ENCODE measurements at regions not wholly inside any gene's neighbourhood (a gene's known extent, or its start where the extent isn't known, plus 50 kb on each side); places are given as distances from the start of the nearest gene placed in this dataset.

DNA sequence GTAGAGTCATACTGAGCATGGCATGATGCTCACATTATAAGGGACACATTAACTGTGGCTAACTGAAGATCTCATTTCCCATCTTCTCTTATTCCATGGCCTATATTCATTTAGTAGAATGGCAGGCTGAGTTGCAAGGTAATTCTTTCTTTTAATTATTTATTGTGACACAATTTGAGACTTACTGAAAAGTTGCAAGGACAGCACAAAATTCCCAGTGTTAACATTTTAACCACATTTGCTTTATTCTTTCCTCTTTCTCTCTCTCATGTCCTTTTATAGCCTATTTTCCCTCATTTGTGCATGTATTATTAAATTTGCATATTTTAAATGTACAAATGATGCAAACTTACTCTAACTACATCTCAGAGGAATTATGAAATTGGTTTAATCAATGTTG is 366.1 kb upstream of the RPS23 start:
- Histone ChIP-seq H3K4me1 (peaks cover 0 to 24% (median 6%) of the 10 kb centered on the region in 4 donors), H3K9me3 (no peaks in the 10 kb centered on the region), H3K27me3 (no peaks in the 10 kb centered on the region), H3K27ac (no peak overlapping the region), H3K36me3 (no peaks in the 10 kb centered on the region), H3K4me3 (no peak overlapping the region)
- TF ChIP-seq POLR2A (IDR thresholded peaks at IDR 0.05), result no peak
- no peak for TF ChIP-seq EP300 (IDR thresholded peaks at IDR 0.05)
- TF ChIP-seq, protein P1, sequence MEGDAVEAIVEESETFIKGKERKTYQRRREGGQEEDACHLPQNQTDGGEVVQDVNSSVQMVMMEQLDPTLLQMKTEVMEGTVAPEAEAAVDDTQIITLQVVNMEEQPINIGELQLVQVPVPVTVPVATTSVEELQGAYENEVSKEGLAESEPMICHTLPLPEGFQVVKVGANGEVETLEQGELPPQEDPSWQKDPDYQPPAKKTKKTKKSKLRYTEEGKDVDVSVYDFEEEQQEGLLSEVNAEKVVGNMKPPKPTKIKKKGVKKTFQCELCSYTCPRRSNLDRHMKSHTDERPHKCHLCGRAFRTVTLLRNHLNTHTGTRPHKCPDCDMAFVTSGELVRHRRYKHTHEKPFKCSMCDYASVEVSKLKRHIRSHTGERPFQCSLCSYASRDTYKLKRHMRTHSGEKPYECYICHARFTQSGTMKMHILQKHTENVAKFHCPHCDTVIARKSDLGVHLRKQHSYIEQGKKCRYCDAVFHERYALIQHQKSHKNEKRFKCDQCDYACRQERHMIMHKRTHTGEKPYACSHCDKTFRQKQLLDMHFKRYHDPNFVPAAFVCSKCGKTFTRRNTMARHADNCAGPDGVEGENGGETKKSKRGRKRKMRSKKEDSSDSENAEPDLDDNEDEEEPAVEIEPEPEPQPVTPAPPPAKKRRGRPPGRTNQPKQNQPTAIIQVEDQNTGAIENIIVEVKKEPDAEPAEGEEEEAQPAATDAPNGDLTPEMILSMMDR (IDR thresholded peaks at IDR 0.05), result no peak
- DNase-seq (ENCODE audit: low spot score in 2 of 2), result no peak

DNA sequence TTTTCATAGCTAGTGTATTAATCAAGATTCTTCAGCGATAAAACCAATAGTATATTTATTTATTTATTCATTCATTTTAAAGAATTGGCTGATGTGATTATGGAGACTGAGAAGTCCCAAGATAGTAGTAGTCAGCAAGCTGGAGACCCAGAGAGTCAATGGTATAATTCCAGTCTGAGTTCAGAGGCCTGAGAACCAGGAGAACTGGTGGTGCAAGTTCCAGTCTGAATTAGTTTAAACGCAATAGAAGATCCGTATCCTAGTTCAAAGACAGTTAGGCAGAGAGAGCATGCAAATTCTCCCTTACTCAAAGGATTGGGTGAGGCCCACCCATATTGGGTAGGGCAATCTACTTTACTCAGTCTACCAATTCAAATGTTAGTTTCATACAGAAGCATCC is 364.2 kb upstream of the RPS23 start:
- Histone ChIP-seq H3K4me3 (no peak overlapping the region), H3K4me1 (peaks cover 0 to 32% (median 9%) of the 10 kb centered on the region in 4 donors), H3K27ac (no peak overlapping the region), H3K27me3 (no peaks in the 10 kb centered on the region), H3K36me3 (no peaks in the 10 kb centered on the region), H3K9me3 (no peaks in the 10 kb centered on the region)
- DNase-seq (ENCODE audit: low spot score in 2 of 2), result no peak
- WGBS, 2 donors, result 95 to 97% methylated on average over 3 of the region's 3 CpGs
- TF ChIP-seq EP300 (IDR thresholded peaks at IDR 0.05), result no peak
- no peak for TF ChIP-seq POLR2A (IDR thresholded peaks at IDR 0.05)
- TF ChIP-seq, protein P1 (IDR thresholded peaks at IDR 0.05), result no peak

DNA sequence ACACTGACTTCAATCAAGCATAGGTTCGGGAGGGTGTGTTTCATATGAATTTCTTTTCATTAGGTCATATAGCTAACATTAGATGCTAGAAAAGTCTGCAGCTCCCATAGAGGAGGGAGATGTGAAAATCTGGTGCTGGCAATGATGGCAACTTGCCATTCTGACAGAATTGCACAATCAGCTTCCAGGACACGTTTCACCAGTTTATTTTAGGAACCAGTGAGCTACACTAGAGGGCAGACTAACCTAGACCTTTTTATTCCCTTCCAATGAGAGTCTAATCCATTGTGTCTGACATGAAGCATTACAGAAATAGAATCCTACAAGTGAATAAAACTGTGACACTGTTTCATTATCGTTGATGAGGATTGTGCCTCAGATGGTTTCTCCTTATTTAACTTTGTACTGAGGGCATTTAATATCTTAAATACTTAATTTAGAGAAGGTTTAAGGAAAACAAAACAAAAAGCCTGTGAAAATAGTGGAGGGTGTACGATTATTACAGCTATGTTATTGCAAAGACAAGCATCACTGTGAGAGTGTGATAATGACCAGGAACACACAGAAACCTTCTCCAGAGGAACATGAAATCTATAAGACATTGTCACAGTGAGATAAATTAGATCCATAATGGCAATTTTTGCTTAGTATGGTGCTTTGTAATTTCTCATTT is 363.3 kb upstream of the RPS23 start:
- DNase-seq (ENCODE audit: low spot score in 2 of 2), result peak; percentile 66 to 93

DNA sequence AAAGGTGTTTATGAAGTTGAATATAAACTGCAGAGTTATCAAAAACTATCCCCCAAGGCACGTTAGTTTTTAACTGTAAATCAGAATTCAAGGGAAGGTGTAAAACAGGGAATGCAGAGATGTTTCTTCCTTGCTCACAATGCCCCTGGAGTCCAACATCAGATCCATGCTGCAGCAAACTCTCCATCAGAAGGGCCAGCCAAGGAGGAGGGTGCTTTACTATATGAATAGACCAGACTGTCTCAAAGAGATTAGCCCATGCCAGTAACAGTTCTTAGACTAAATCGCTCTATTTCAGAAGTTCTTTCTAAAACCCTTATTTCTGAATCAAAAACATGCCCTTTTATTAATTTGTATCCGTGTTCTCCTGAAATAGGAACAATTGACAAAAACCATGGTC is 362.8 kb upstream of the RPS23 start:
- WGBS, 2 donors, result 31 to 44% methylated on average over 3 of the region's 3 CpGs
- peak overlapping the region in 2 of 4 donors; percentile 27 to 37 for H3K27ac ChIP-seq

More for the DNA sequence above, 363.3 kb upstream of the RPS23 start:
- TF ChIP-seq, protein P1 (IDR thresholded peaks at IDR 0.05), result peak; percentile 49 to 88 (median 74)
- no peak for TF ChIP-seq POLR2A (IDR thresholded peaks at IDR 0.05)
- TF ChIP-seq EP300 (IDR thresholded peaks at IDR 0.05), result peak in 1 of 2 donors; percentile 84
- Histone ChIP-seq H3K9me3 (no peaks in the 10 kb centered on the region), H3K4me3 (no peak overlapping the region), H3K36me3 (no peaks in the 10 kb centered on the region), H3K27me3 (no peaks in the 10 kb centered on the region), H3K27ac (peak overlapping the region in 1 of 4 donors; percentile 37), H3K4me1 (peaks cover 0 to 32% (median 9%) of the 10 kb centered on the region in 4 donors)
- WGBS, 2 donors, result 24 to 31% methylated on average over 4 of the region's 4 CpGs

DNA sequence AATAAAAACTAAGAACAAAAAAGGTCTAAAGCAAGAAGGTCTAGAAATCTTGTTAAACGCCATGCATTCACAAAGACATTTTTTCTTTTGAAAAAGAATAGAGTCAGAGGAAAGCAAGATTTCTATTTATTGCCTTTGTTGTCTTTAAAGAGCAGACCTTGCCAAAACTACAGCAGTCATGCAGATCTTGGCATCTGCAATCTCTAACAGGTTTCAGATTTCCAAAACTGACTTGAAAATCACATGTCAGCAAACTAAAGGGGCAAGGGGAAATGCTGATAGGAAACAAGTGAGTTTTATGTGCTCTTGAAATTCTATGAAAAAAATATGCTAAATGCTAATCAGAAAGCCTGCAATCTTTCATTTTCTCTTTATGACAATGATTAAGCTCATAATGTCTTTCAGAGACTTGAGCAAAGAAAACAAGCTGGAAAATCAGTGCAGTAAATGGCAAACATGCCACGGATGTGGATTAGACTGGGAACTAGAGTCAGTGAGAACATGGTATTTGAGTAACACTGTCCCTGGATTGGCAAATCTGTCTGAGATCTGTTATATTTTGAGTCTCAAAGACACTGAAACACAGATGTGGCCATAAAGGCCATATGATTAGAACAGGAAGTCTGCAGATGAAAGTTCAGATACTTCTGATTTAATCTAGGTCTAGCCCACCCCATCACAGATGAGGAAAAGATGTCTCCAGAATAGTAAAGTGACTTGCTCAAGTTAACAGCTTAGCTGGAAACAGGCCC is 361.4 kb upstream of the RPS23 start:
- Histone ChIP-seq H3K27ac (peak overlapping the region in 1 of 4 donors; percentile 39), H3K27me3 (no peaks in the 10 kb centered on the region), H3K4me3 (no peak overlapping the region), H3K9me3 (no peaks in the 10 kb centered on the region), H3K4me1 (peaks cover 0 to 32% (median 9%) of the 10 kb centered on the region in 4 donors), H3K36me3 (no peaks in the 10 kb centered on the region)
- TF ChIP-seq EP300 (IDR thresholded peaks at IDR 0.05) (no peak), POLR2A (IDR thresholded peaks at IDR 0.05) (no peak)
- TF ChIP-seq, protein P1 (IDR thresholded peaks at IDR 0.05), result no peak
- 24 to 27% methylated on average over 2 of the region's 2 CpGs for WGBS, 2 donors
- DNase-seq (ENCODE audit: low spot score in 2 of 2), result no peak

More for the DNA sequence above, 362.8 kb upstream of the RPS23 start:
- H3K9me3 ChIP-seq, result no peaks in the 10 kb centered on the region
- no peak for TF ChIP-seq EP300 (IDR thresholded peaks at IDR 0.05)
- H3K4me1 ChIP-seq, result peaks cover 0 to 32% (median 9%) of the 10 kb centered on the region in 4 donors
- DNase-seq (ENCODE audit: low spot score in 2 of 2), result no peak
- no peaks in the 10 kb centered on the region for H3K27me3 ChIP-seq
- H3K36me3 ChIP-seq, result no peaks in the 10 kb centered on the region
- H3K4me3 ChIP-seq, result no peak overlapping the region

All from tibial nerve (tissue), 4 donors.